NCI-H2227 (cell line): ENCODE measurements at regions not wholly inside any gene's neighbourhood (a gene's known extent, or its start where the extent isn't known, plus 50 kb on each side); places are given as distances from the start of the nearest gene placed in this dataset.

Source experiments
- DNase-seq: peaks from one replicate; lab custom pipeline; 2025; ENCODE audit not compliant: unreplicated experiment; lab: John Stamatoyannopoulos, UW

GRCh38 chr2:190807886-190808285, 72.7 kb upstream of the GLS start:
- no peak for DNase-seq

- no peak for DNase-seq
These were observed 71.4 kb upstream of the GLS start for GRCh38 chr2:190809139-190809764.

- DNase-seq: no peak
These were observed 70.6 kb upstream of the GLS start for GRCh38 chr2:190809876-190810525.

GRCh38 chr2:190810981-190811587, 69.5 kb upstream of the GLS start:
- no peak for DNase-seq

GRCh38 chr2:190811811-190812210, 68.8 kb upstream of the GLS start:
- no peak for DNase-seq

- no peak for DNase-seq
These were observed 67.9 kb upstream of the GLS start for GRCh38 chr2:190812506-190813294.

GRCh38 chr2:190815226-190815625, 65.4 kb upstream of the GLS start:
- no peak for DNase-seq

- DNase-seq: no peak
These were observed 63.5 kb upstream of the GLS start for GRCh38 chr2:190817082-190817481.

- DNase-seq: peak; percentile 19
These were observed 60.8 kb upstream of the GLS start for GRCh38 chr2:190819840-190820301.

- DNase-seq: no peak
These were observed 60.2 kb upstream of the GLS start for GRCh38 chr2:190820416-190820815.

GRCh38 chr2:190822043-190822442, 58.6 kb upstream of the GLS start:
- no peak for DNase-seq

GRCh38 chr2:190827720-190828119, 52.9 kb upstream of the GLS start:
- no peak for DNase-seq

- no peak for DNase-seq
These were observed 51.0 kb upstream of the GLS start for GRCh38 chr2:190829642-190830041.
